Chondrocyte (in vitro differentiated cells): ENCODE measurements at regions not wholly inside any gene's neighbourhood (a gene's known extent, or its start where the extent isn't known, plus 50 kb on each side); places are given as distances from the start of the nearest gene placed in this dataset.

ENCODE experiments used
- DNase-seq: peaks from one replicate; pipeline ENCODE4 v3.0.0; 2021; ENCODE audit warnings: mixed read lengths, low spot score
- H3K27ac Mint-ChIP-seq: one replicate; pipeline ENCODE4 v1.8.0; 2021; ENCODE audit warnings: mild to moderate bottlenecking, moderate library complexity, mixed read lengths; ENCODE audit not compliant: unreplicated experiment
- H3K27me3 Mint-ChIP-seq: 2 replicates; pipeline ENCODE4 v1.8.0; 2021; ENCODE audit warnings: low read depth, mixed read lengths
- H3K36me3 Mint-ChIP-seq: 2 replicates; pipeline ENCODE4 v1.8.0; 2021; ENCODE audit warnings: low read depth, mixed read lengths
- H3K4me1 Mint-ChIP-seq: 2 replicates; pipeline ENCODE4 v1.8.0; 2021; ENCODE audit warnings: low read depth, mild to moderate bottlenecking, mixed read lengths
- H3K4me3 Mint-ChIP-seq: one replicate; pipeline ENCODE4 v1.8.0; 2021; ENCODE audit warnings: mild to moderate bottlenecking, moderate library complexity, mixed read lengths; ENCODE audit not compliant: unreplicated experiment
- H3K9me3 Mint-ChIP-seq: 2 replicates; pipeline ENCODE4 v1.8.0; 2021; ENCODE audit warnings: low read depth, mixed read lengths
- CTCF ChIP-seq: fragments of 200-600 bp; sonication (generic); IDR thresholded peaks from 2 replicates; pipeline ENCODE4 v1.5.0; 2021; ENCODE audit warnings: antibody characterized with exemption, mild to moderate bottlenecking, moderate library complexity

- H3K4me1 Mint-ChIP-seq = peaks cover 27% of the 10 kb centered on the region
- DNase-seq = no peak
These were observed 704.3 kb downstream of the EPM2A start for GRCh38 chr6:145031001-145031400.

GRCh38 chr6:145031962-145032361, 703.4 kb downstream of the EPM2A start:
- H3K27ac Mint-ChIP-seq = no peak overlapping the region
- no peak for DNase-seq
- H3K4me3 Mint-ChIP-seq = no peak overlapping the region
- peaks cover 1% of the 10 kb centered on the region for H3K36me3 Mint-ChIP-seq
- TF ChIP-seq CTCF = no peak
- no peaks in the 10 kb centered on the region for H3K27me3 Mint-ChIP-seq
- H3K9me3 Mint-ChIP-seq = peaks cover 3% of the 10 kb centered on the region
- H3K4me1 Mint-ChIP-seq = peaks cover 35% of the 10 kb centered on the region

More at GRCh38 chr6:145031001-145031400, 704.3 kb downstream of the EPM2A start:
- TF ChIP-seq CTCF = no peak
- Mint-ChIP-seq H3K9me3 (peaks cover 3% of the 10 kb centered on the region), H3K27me3 (no peaks in the 10 kb centered on the region), H3K36me3 (peaks cover 1% of the 10 kb centered on the region), H3K4me3 (no peak overlapping the region), H3K27ac (no peak overlapping the region)

GRCh38 chr6:145032562-145033145, 702.7 kb downstream of the EPM2A start:
- no peaks in the 10 kb centered on the region for H3K27me3 Mint-ChIP-seq
- no peak for TF ChIP-seq CTCF
- no peak for DNase-seq
- no peak overlapping the region for H3K27ac Mint-ChIP-seq
- no peak overlapping the region for H3K4me3 Mint-ChIP-seq
- peaks cover 3% of the 10 kb centered on the region for H3K9me3 Mint-ChIP-seq
- peaks cover 1% of the 10 kb centered on the region for H3K36me3 Mint-ChIP-seq
- H3K4me1 Mint-ChIP-seq = peaks cover 38% of the 10 kb centered on the region

- peaks cover 3% of the 10 kb centered on the region for H3K9me3 Mint-ChIP-seq
- TF ChIP-seq CTCF = no peak
- DNase-seq = no peak
- no peaks in the 10 kb centered on the region for H3K27me3 Mint-ChIP-seq
- peaks cover 1% of the 10 kb centered on the region for H3K36me3 Mint-ChIP-seq
- peaks cover 34% of the 10 kb centered on the region for H3K4me1 Mint-ChIP-seq
- H3K4me3 Mint-ChIP-seq = no peak overlapping the region
- H3K27ac Mint-ChIP-seq = no peak overlapping the region
These were observed 700.7 kb downstream of the EPM2A start for GRCh38 chr6:145034664-145035063.

GRCh38 chr6:145036236-145036635, 699.1 kb downstream of the EPM2A start:
- peaks cover 1% of the 10 kb centered on the region for H3K36me3 Mint-ChIP-seq
- no peak overlapping the region for H3K27ac Mint-ChIP-seq
- H3K4me1 Mint-ChIP-seq = peaks cover 34% of the 10 kb centered on the region
- no peak overlapping the region for H3K4me3 Mint-ChIP-seq
- no peak for TF ChIP-seq CTCF
- peaks cover 3% of the 10 kb centered on the region for H3K9me3 Mint-ChIP-seq
- H3K27me3 Mint-ChIP-seq = no peaks in the 10 kb centered on the region
- DNase-seq = no peak
